Neutrophil (primary cell): ENCODE measurements at regions not wholly inside any gene's neighbourhood (a gene's known extent, or its start where the extent isn't known, plus 50 kb on each side); places are given as distances from the start of the nearest gene placed in this dataset.

Experiments
- H3K27ac ChIP-seq: fragments of 200-600 bp; sonication (generic); 2 replicates; pipeline ENCODE4 v1.5.1; 2016; ENCODE audit warnings: mild to moderate bottlenecking, moderate library complexity
- H3K27me3 ChIP-seq: fragments of 200-600 bp; sonication (generic); 2 replicates; pipeline ENCODE4 v1.6.0; 2016; ENCODE audit warnings: mild to moderate bottlenecking
- H3K36me3 ChIP-seq: fragments of 200-600 bp; sonication (generic); 2 replicates; pipeline ENCODE4 v1.5.1; 2017
- H3K4me1 ChIP-seq, 2 experiments: fragments of 200-600 bp in 1 of 2; sonication (generic) in 1 of 2; 1 replicate in 1 of 2; 2 replicates in 1 of 2; pipeline versions ENCODE4 v1.5.1 to v1.6.1; 2013 to 2016; ENCODE audit warnings: low read depth in 1 of 2, low read length in 1 of 2, mild to moderate bottlenecking in 1 of 2, moderate library complexity in 1 of 2; ENCODE audit not compliant: control insufficient read depth in 1 of 2, insufficient read depth in 1 of 2
- H3K4me3 ChIP-seq, 2 experiments: fragments of 200-600 bp in 1 of 2; sonication (generic) in 1 of 2; 1 replicate in 1 of 2; 2 replicates in 1 of 2; pipeline ENCODE4 v1.5.1; 2013 to 2016; ENCODE audit warnings: low read depth in 1 of 2, low read length in 1 of 2, mild to moderate bottlenecking in 1 of 2, moderate library complexity in 1 of 2
- H3K9me3 ChIP-seq: fragments of 200-600 bp; sonication (generic); 2 replicates; pipeline ENCODE4 v1.5.1; 2016
- TF ChIP-seq, protein P1 (sequence below): fragments of 200-600 bp; sonication (generic); IDR thresholded peaks from 2 replicates; pipeline ENCODE4 v1.5.1; 2016; ENCODE audit warnings: antibody characterized with exemption

DNA sequence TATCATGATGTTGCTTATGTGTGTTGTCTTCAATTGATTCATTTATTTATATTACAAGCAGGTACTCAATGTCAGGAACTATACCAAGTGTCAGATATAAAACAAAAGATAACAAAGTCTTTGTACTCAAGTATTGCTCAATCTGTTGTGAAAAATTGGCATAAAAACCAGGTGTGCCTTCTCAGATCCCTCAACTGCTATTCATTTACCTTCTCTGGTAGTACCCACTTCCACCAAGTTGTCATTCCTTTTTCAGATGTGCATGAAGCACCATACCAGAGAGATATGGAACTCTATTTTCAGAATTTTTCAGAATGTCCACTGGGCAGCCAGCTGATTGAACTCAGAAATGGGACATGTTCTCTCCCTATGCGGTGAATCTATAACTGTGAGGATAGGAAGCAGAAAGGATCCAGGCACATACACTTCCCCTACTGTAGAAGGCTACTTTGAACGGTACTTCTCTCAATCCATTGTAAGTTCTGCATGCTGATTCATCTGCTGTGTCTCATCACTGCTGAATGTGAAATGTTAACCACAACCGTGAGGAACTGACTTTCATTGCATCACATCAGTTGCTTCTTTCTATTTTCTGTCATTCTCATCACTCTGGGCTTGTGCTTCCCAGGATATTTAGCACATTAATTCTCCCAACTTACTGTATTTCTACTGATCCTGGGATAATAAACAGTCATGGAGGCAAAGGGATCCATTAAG is 1621.3 kb downstream of the SUCLG1 start:
- TF ChIP-seq, protein P1, sequence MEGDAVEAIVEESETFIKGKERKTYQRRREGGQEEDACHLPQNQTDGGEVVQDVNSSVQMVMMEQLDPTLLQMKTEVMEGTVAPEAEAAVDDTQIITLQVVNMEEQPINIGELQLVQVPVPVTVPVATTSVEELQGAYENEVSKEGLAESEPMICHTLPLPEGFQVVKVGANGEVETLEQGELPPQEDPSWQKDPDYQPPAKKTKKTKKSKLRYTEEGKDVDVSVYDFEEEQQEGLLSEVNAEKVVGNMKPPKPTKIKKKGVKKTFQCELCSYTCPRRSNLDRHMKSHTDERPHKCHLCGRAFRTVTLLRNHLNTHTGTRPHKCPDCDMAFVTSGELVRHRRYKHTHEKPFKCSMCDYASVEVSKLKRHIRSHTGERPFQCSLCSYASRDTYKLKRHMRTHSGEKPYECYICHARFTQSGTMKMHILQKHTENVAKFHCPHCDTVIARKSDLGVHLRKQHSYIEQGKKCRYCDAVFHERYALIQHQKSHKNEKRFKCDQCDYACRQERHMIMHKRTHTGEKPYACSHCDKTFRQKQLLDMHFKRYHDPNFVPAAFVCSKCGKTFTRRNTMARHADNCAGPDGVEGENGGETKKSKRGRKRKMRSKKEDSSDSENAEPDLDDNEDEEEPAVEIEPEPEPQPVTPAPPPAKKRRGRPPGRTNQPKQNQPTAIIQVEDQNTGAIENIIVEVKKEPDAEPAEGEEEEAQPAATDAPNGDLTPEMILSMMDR, result no peak
- no peaks in the 10 kb centered on the region for H3K36me3 ChIP-seq
- H3K9me3 ChIP-seq, result no peaks in the 10 kb centered on the region
- no peak overlapping the region for H3K27ac ChIP-seq
- H3K27me3 ChIP-seq, result no peaks in the 10 kb centered on the region
- peaks cover 0 to 5% of the 10 kb centered on the region in 2 experiments for H3K4me1 ChIP-seq
- no peak overlapping the region for H3K4me3 ChIP-seq

DNA sequence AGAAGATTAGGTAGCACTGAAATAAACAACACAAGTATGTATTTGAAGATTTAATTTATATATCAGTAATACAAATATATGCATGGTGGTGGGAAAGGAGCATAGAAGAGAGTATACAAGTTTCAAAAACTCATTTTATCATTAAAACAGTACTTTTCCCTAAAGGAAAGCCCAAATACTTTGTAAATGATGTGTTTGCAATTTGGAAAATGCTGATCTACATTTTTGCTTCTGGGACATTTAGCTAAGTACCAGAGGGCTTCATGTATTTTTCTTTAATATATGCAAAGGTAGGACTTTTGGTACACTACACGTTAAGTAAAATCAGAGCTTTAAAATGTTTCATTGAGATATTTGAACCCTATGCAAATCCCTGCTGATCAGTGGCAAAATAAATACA is 1624.2 kb downstream of the SUCLG1 start:
- H3K9me3 ChIP-seq, result no peaks in the 10 kb centered on the region
- H3K27ac ChIP-seq, result no peak overlapping the region
- H3K27me3 ChIP-seq, result no peaks in the 10 kb centered on the region
- TF ChIP-seq, protein P1, result no peak
- no peak overlapping the region for H3K4me3 ChIP-seq
- peaks cover 0 to 5% of the 10 kb centered on the region in 2 experiments for H3K4me1 ChIP-seq
- no peaks in the 10 kb centered on the region for H3K36me3 ChIP-seq

DNA sequence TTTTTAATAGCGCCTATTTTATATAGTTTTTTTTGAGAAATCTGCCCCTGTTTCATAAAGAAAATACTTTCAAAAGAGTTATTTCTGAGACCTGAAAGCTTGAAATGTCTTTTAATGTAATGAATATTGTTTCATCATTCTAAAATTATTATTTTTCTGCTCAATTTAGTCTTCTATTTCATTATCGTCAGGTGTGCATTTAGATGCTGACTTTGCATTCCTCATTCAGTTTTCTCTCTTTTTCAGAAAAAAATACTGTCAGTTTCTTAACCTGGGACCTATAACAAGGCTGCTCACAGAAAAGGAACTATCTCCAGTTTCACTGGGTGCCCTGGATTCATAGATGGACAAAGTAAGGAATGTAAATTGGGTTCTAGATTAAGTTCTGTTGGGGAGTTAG is 1631.7 kb downstream of the SUCLG1 start:
- Histone ChIP-seq H3K9me3 (no peaks in the 10 kb centered on the region), H3K4me1 (no peaks in the 10 kb centered on the region), H3K27ac (no peak overlapping the region), H3K27me3 (no peaks in the 10 kb centered on the region), H3K36me3 (no peaks in the 10 kb centered on the region), H3K4me3 (no peak overlapping the region)
- TF ChIP-seq, protein P1, result no peak

DNA sequence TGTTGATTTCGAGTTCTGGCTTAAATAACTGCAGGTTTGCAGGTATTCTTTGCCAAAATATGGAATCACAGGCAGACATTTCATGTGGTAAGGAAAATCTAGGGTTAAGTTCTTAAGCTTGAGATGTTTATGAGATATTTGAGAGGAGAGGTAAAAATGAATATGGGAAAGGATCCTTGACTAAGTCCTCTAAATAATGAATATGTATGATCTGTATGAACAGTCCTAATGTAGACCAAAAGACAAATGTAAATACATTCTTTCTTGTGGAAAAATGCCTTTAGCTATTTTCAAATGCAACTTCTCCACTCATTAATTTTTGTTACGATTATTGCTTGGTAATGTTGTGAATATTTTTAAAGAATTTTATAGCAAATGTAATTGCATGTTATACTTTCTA is 1632.6 kb downstream of the SUCLG1 start:
- TF ChIP-seq, protein P1, result no peak
- Histone ChIP-seq H3K4me1 (no peaks in the 10 kb centered on the region), H3K9me3 (no peaks in the 10 kb centered on the region)

DNA sequence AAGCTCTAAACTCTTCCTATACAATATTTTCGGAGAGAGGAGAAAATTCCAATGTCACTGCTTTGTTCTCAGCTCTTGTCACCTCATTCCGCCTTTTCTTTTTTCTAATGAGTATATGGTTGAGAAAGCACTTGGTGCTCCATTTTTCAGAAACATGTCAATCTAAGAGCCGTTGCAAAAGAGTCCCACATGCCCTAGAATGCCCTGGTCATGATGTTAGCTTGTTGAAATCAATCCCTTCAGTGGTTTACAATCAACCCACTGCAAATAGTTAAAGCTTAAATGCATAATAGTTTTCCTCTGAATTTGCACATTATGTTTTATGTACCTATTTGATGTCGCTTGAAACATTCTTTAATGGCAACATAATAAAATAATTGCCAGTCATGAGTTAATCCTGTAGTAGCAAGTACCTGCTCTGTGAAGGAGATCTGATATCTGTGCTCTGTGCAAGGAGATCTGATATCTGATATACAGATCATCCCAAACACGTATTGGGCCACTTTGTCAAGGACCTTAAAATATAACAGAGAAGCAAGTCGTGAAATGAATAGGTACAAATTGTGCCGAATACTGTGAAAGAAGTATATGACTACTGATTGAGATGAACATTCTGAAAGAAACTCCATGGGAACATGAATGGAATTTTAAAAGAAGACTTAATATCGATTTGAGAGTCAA is 1633.5 kb downstream of the SUCLG1 start:
- Histone ChIP-seq H3K4me3 (no peak overlapping the region), H3K36me3 (no peaks in the 10 kb centered on the region), H3K9me3 (no peaks in the 10 kb centered on the region), H3K27ac (no peak overlapping the region), H3K27me3 (no peaks in the 10 kb centered on the region), H3K4me1 (no peaks in the 10 kb centered on the region)
- TF ChIP-seq, protein P1, result no peak

More for the DNA sequence above, 1632.6 kb downstream of the SUCLG1 start:
- H3K36me3 ChIP-seq, result no peaks in the 10 kb centered on the region
- no peak overlapping the region for H3K4me3 ChIP-seq
- no peaks in the 10 kb centered on the region for H3K27me3 ChIP-seq
- H3K27ac ChIP-seq, result no peak overlapping the region
